ENCODE measurements at regions not wholly inside any gene's neighbourhood (a gene's known extent, or its start where the extent isn't known, plus 50 kb on each side); places are given as distances from the start of the nearest gene placed in this dataset.

GRCh38 chr1:60141276-60141675, 67.7 kb upstream of the C1orf87 start:
- TF ChIP-seq CTCF (IDR thresholded peaks at IDR 0.05) (no peak), POLR2A (IDR thresholded peaks at IDR 0.05) (no peak), POLR2AphosphoS5 (IDR thresholded peaks at IDR 0.05) (no peak)
- intact Hi-C loops (cut with DNase I; ENCODE audit: low total_unique reads) = no loop called here
- no peaks in the 10 kb centered on the region for H3K36me3 ChIP-seq
- no peak for DNase-seq (ENCODE audit: low spot score in 2 of 2)
- H3K9me3 ChIP-seq = no peaks in the 10 kb centered on the region
- H3K27ac ChIP-seq = no peak overlapping the region
- no peaks in the 10 kb centered on the region for H3K4me1 ChIP-seq
- no peak overlapping the region for H3K4me3 ChIP-seq
- no peaks in the 10 kb centered on the region for H3K27me3 ChIP-seq

- no peaks in the 10 kb centered on the region for H3K27me3 ChIP-seq
- no peak for TF ChIP-seq POLR2AphosphoS5 (IDR thresholded peaks at IDR 0.05)
- TF ChIP-seq POLR2A (IDR thresholded peaks at IDR 0.05) = no peak
- no peak for TF ChIP-seq CTCF (IDR thresholded peaks at IDR 0.05)
- no peaks in the 10 kb centered on the region for H3K36me3 ChIP-seq
- H3K9me3 ChIP-seq = no peaks in the 10 kb centered on the region
- no peak for DNase-seq (ENCODE audit: low spot score in 2 of 2)
- no peaks in the 10 kb centered on the region for H3K4me1 ChIP-seq
- no peak overlapping the region for H3K27ac ChIP-seq
- intact Hi-C loops (cut with DNase I; ENCODE audit: low total_unique reads) = no loop called here
- H3K4me3 ChIP-seq = no peak overlapping the region
Measured at GRCh38 chr1:60137406-60137805, 63.8 kb upstream of the C1orf87 start.

- intact Hi-C loops (cut with DNase I; ENCODE audit: low total_unique reads) = no loop called here
- TF ChIP-seq POLR2A (IDR thresholded peaks at IDR 0.05) = no peak
- no peak for TF ChIP-seq POLR2AphosphoS5 (IDR thresholded peaks at IDR 0.05)
- TF ChIP-seq CTCF (IDR thresholded peaks at IDR 0.05) = no peak
Measured at GRCh38 chr1:60136395-60136794, 62.8 kb upstream of the C1orf87 start.

GRCh38 chr1:60134716-60135115, 61.1 kb upstream of the C1orf87 start:
- DNase-seq (ENCODE audit: low spot score in 2 of 2) = no peak
- intact Hi-C loops (cut with DNase I; ENCODE audit: low total_unique reads) = no loop called here
- Histone ChIP-seq H3K9me3 (no peaks in the 10 kb centered on the region), H3K4me3 (no peak overlapping the region), H3K27ac (no peak overlapping the region), H3K27me3 (no peaks in the 10 kb centered on the region), H3K36me3 (no peaks in the 10 kb centered on the region), H3K4me1 (no peaks in the 10 kb centered on the region)
- TF ChIP-seq POLR2AphosphoS5 (IDR thresholded peaks at IDR 0.05) (no peak), CTCF (IDR thresholded peaks at IDR 0.05) (no peak), POLR2A (IDR thresholded peaks at IDR 0.05) (no peak)

More at GRCh38 chr1:60136395-60136794, 62.8 kb upstream of the C1orf87 start:
- Histone ChIP-seq H3K9me3 (no peaks in the 10 kb centered on the region), H3K27ac (no peak overlapping the region), H3K36me3 (no peaks in the 10 kb centered on the region), H3K4me1 (no peaks in the 10 kb centered on the region), H3K27me3 (no peaks in the 10 kb centered on the region), H3K4me3 (no peak overlapping the region)
- DNase-seq (ENCODE audit: low spot score in 2 of 2) = no peak

GRCh38 chr1:60133848-60134247, 60.3 kb upstream of the C1orf87 start:
- no peaks in the 10 kb centered on the region for H3K9me3 ChIP-seq
- no peaks in the 10 kb centered on the region for H3K27me3 ChIP-seq
- TF ChIP-seq POLR2AphosphoS5 (IDR thresholded peaks at IDR 0.05) (no peak), POLR2A (IDR thresholded peaks at IDR 0.05) (no peak), CTCF (IDR thresholded peaks at IDR 0.05) (no peak)
- H3K36me3 ChIP-seq = no peaks in the 10 kb centered on the region
- no peak overlapping the region for H3K27ac ChIP-seq
- no peak for DNase-seq (ENCODE audit: low spot score in 2 of 2)
- intact Hi-C loops (cut with DNase I; ENCODE audit: low total_unique reads) = no loop called here
- H3K4me3 ChIP-seq = no peak overlapping the region
- H3K4me1 ChIP-seq = no peaks in the 10 kb centered on the region

Measured in breast epithelium (tissue), 4 donors.